Hepatocyte (in vitro differentiated cells): ENCODE measurements at regions not wholly inside any gene's neighbourhood (a gene's known extent, or its start where the extent isn't known, plus 50 kb on each side); places are given as distances from the start of the nearest gene placed in this dataset.

Experiments
- CTCF ChIP-seq: fragments of 200-600 bp; sonication (generic); IDR thresholded peaks from 2 replicates; pipeline ENCODE4 v1.5.1; 2016; ENCODE audit warnings: antibody characterized with exemption, mild to moderate bottlenecking; ENCODE audit not compliant: poor library complexity
- EZH2phosphoT487 ChIP-seq: fragments of 200-600 bp; sonication (generic); IDR thresholded peaks from one replicate; pipeline ENCODE4 v1.6.1; 2018; ENCODE audit warnings: antibody characterized with exemption, mild to moderate bottlenecking, low read depth, moderate library complexity; ENCODE audit not compliant: unreplicated experiment, severe bottlenecking

- TF ChIP-seq CTCF (no peak), EZH2phosphoT487 (no peak)
Observed at GRCh38 chr7:109318136-109318535, 748.5 kb downstream of the DNAJB9 start.
